Vagina (tissue), 2 donors: ENCODE measurements at regions not wholly inside any gene's neighbourhood (a gene's known extent, or its start where the extent isn't known, plus 50 kb on each side); places are given as distances from the start of the nearest gene placed in this dataset.

ENCODE experiments used
- POLR2AphosphoS5 ChIP-seq, 2 donors: sonication (generic); formaldehyde crosslinking; IDR thresholded peaks; one replicate each; pipeline ENCODE4 v1.9.0; 2017; ENCODE audit warnings: antibody characterized with exemption in 2 of 2, mild to moderate bottlenecking in 2 of 2, low read depth in 1 of 2; ENCODE audit not compliant: insufficient read depth in 1 of 2
- TF ChIP-seq, protein P1 (sequence below), 3 experiments: fragments of 450-650 bp in 2 of 3; fragments of 200-600 bp in 1 of 3; sonication (generic) in 1 of 3; IDR thresholded peaks; one replicate each; pipeline ENCODE4 v1.5.1; 2017 to 2019; ENCODE audit warnings: antibody characterized with exemption in 3 of 3, mild to moderate bottlenecking in 2 of 3, moderate library complexity in 2 of 3

- no peak for TF ChIP-seq POLR2AphosphoS5 (IDR thresholded peaks at IDR 0.05; ENCODE audit: insufficient read depth in 1 of 2, low read depth in 1 of 2)
- TF ChIP-seq, protein P1, sequence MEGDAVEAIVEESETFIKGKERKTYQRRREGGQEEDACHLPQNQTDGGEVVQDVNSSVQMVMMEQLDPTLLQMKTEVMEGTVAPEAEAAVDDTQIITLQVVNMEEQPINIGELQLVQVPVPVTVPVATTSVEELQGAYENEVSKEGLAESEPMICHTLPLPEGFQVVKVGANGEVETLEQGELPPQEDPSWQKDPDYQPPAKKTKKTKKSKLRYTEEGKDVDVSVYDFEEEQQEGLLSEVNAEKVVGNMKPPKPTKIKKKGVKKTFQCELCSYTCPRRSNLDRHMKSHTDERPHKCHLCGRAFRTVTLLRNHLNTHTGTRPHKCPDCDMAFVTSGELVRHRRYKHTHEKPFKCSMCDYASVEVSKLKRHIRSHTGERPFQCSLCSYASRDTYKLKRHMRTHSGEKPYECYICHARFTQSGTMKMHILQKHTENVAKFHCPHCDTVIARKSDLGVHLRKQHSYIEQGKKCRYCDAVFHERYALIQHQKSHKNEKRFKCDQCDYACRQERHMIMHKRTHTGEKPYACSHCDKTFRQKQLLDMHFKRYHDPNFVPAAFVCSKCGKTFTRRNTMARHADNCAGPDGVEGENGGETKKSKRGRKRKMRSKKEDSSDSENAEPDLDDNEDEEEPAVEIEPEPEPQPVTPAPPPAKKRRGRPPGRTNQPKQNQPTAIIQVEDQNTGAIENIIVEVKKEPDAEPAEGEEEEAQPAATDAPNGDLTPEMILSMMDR (IDR thresholded peaks at IDR 0.05) = no peak
These were observed 745.3 kb downstream of the NR2F1-AS1 start for GRCh38 chr5:92835712-92836111.
